H9 (cell line): ENCODE measurements at regions not wholly inside any gene's neighbourhood (a gene's known extent, or its start where the extent isn't known, plus 50 kb on each side); places are given as distances from the start of the nearest gene placed in this dataset.

Source experiments
- DNase-seq: peaks from one replicate; pipeline ENCODE4 v3.0.0-alpha.2; 2017
- H2AFZ ChIP-seq: one replicate; pipeline ENCODE4 v1.6.1; 2013; ENCODE audit warnings: mild to moderate bottlenecking, low read length, control low read depth, moderate library complexity
- H2AK5ac ChIP-seq: 2 replicates; pipeline ENCODE4 v1.6.1; 2013; ENCODE audit warnings: low read length, control low read depth, mixed read lengths; ENCODE audit not compliant: insufficient read length
- H2BK120ac ChIP-seq: one replicate; pipeline ENCODE4 v1.6.1; 2013; ENCODE audit warnings: low read depth, mild to moderate bottlenecking, low read length, control low read depth, inconsistent platforms; ENCODE audit not compliant: poor library complexity, severe bottlenecking
- H2BK12ac ChIP-seq: 2 replicates; pipeline ENCODE4 v1.6.1; 2013; ENCODE audit warnings: low read length, control low read depth, mixed read lengths, low read depth; ENCODE audit not compliant: insufficient read length
- H2BK15ac ChIP-seq: 2 replicates; pipeline ENCODE4 v1.6.1; 2013; ENCODE audit warnings: low read depth, low read length, control low read depth
- H2BK20ac ChIP-seq: one replicate; pipeline ENCODE4 v1.6.1; 2013; ENCODE audit warnings: low read depth, mild to moderate bottlenecking, low read length, control low read depth, inconsistent platforms; ENCODE audit not compliant: poor library complexity, severe bottlenecking
- H2BK5ac ChIP-seq: 2 replicates; pipeline ENCODE4 v1.6.1; 2013; ENCODE audit warnings: low read length, control low read depth, mixed read lengths; ENCODE audit not compliant: insufficient read length
- H3K14ac ChIP-seq: 2 replicates; pipeline ENCODE4 v1.6.1; 2013; ENCODE audit warnings: low read length, control low read depth; ENCODE audit not compliant: insufficient read depth
- H3K18ac ChIP-seq: 2 replicates; pipeline ENCODE4 v1.6.1; 2013; ENCODE audit warnings: low read depth, mild to moderate bottlenecking, mixed read lengths, low read length, control low read depth; ENCODE audit not compliant: insufficient read length
- H3K23ac ChIP-seq: 2 replicates; pipeline ENCODE4 v1.6.1; 2013; ENCODE audit warnings: low read length, control low read depth, mixed read lengths, low read depth; ENCODE audit not compliant: insufficient read length
- H3K23me2 ChIP-seq: 2 replicates; pipeline ENCODE4 v1.6.1; 2013; ENCODE audit warnings: low read depth, mild to moderate bottlenecking, mixed read lengths, low read length, control low read depth; ENCODE audit not compliant: insufficient read length, poor library complexity, severe bottlenecking
- H3K27ac ChIP-seq: 2 replicates; pipeline ENCODE4 v1.5.1; 2013; ENCODE audit warnings: low read length, control low read depth, mixed read lengths, low read depth; ENCODE audit not compliant: insufficient read length
- H3K27me3 ChIP-seq: 2 replicates; pipeline ENCODE4 v1.6.1; 2013; ENCODE audit warnings: low read length, control low read depth, inconsistent platforms; ENCODE audit not compliant: insufficient read depth
- H3K4ac ChIP-seq: 2 replicates; pipeline ENCODE4 v1.6.1; 2013; ENCODE audit warnings: low read depth, mild to moderate bottlenecking, control low read depth, inconsistent platforms, low read length, moderate library complexity
- H3K4me1 ChIP-seq: 2 replicates; pipeline ENCODE4 v1.6.1; 2013; ENCODE audit warnings: low read length, control low read depth, inconsistent platforms; ENCODE audit not compliant: insufficient read depth
- H3K4me2 ChIP-seq: 2 replicates; pipeline ENCODE4 v1.6.1; 2013; ENCODE audit warnings: low read length, control low read depth, mixed read lengths; ENCODE audit not compliant: insufficient read length, insufficient read depth
- H3K56ac ChIP-seq: 2 replicates; pipeline ENCODE4 v1.6.1; 2013; ENCODE audit warnings: low read depth, mild to moderate bottlenecking, mixed read lengths, low read length, control low read depth; ENCODE audit not compliant: insufficient read length
- H3K79me1 ChIP-seq: 2 replicates; pipeline ENCODE4 v1.6.1; 2013; ENCODE audit warnings: low read depth, mild to moderate bottlenecking, moderate library complexity, low read length, control low read depth, inconsistent platforms; ENCODE audit not compliant: insufficient read depth, poor library complexity, severe bottlenecking
- H3K79me2 ChIP-seq: 2 replicates; pipeline ENCODE4 v1.6.1; 2013; ENCODE audit warnings: low read length, control low read depth, inconsistent platforms; ENCODE audit not compliant: insufficient read depth
- H3K9ac ChIP-seq: 2 replicates; pipeline ENCODE4 v1.6.1; 2013; ENCODE audit warnings: low read length, control low read depth, mixed read lengths; ENCODE audit not compliant: insufficient read length; ENCODE audit errors: extremely low read depth
- H3K9me3 ChIP-seq: one replicate; pipeline ENCODE4 v1.6.1; 2013; ENCODE audit warnings: low read depth, low read length, inconsistent platforms; ENCODE audit not compliant: control insufficient read depth
- H3T11ph ChIP-seq: one replicate; pipeline ENCODE4 v1.6.1; 2013; ENCODE audit warnings: mild to moderate bottlenecking, low read length, control low read depth, inconsistent platforms
- H4K20me1 ChIP-seq: one replicate; pipeline ENCODE4 v1.6.1; 2013; ENCODE audit not compliant: control insufficient read depth, insufficient read length, insufficient read depth
- H4K5ac ChIP-seq: 2 replicates; pipeline ENCODE4 v1.6.1; 2013; ENCODE audit warnings: low read depth, mild to moderate bottlenecking, mixed read lengths, low read length, control low read depth; ENCODE audit not compliant: insufficient read length
- H4K8ac ChIP-seq: replicated peaks from 2 replicates; pipeline ENCODE4 v1.6.1; 2013; ENCODE audit warnings: low read length, control low read depth, mixed read lengths, low read depth; ENCODE audit not compliant: insufficient read length
- H4K91ac ChIP-seq: 2 replicates; pipeline ENCODE4 v1.6.1; 2013; ENCODE audit warnings: low read depth, mild to moderate bottlenecking, moderate library complexity, mixed read lengths, low read length, control low read depth; ENCODE audit not compliant: insufficient read length
- H3K27ac Mint-ChIP-seq, 3 experiments: 2 replicates in 2 of 3; 3 replicates in 1 of 3; pipeline ENCODE4 v1.8.0; 2020 to 2021; ENCODE audit warnings: mixed read lengths in 3 of 3, mild to moderate bottlenecking in 1 of 3, moderate library complexity in 1 of 3
- H3K27me3 Mint-ChIP-seq: 2 replicates; pipeline ENCODE4 v1.8.0; 2021; ENCODE audit warnings: low read depth, mild to moderate bottlenecking, moderate library complexity, mixed read lengths
- H3K36me3 Mint-ChIP-seq, 3 experiments: 2 replicates in 2 of 3; 3 replicates in 1 of 3; pipeline ENCODE4 v1.8.0; 2020 to 2021; ENCODE audit warnings: low read depth in 3 of 3, mixed read lengths in 3 of 3; ENCODE audit not compliant: insufficient read depth in 1 of 3
- H3K4me1 Mint-ChIP-seq, 2 experiments: 2 replicates each; pipeline ENCODE4 v1.8.0; 2020; ENCODE audit warnings: mixed read lengths in 2 of 2
- H3K4me3 Mint-ChIP-seq, 2 experiments: 2 replicates in 1 of 2; 3 replicates in 1 of 2; pipeline ENCODE4 v1.8.0; 2020 to 2021; ENCODE audit warnings: mild to moderate bottlenecking in 2 of 2, mixed read lengths in 2 of 2, moderate library complexity in 1 of 2
- H3K9me3 Mint-ChIP-seq, 2 experiments: 2 replicates in 1 of 2; 3 replicates in 1 of 2; pipeline ENCODE4 v1.8.0; 2020; ENCODE audit warnings: mild to moderate bottlenecking in 2 of 2, mixed read lengths in 2 of 2, moderate library complexity in 1 of 2
- CTCF ChIP-seq: fragments of 200-600 bp; sonication (generic); conservative IDR thresholded peaks from 3 replicates; pipeline ENCODE4 v1.8.0; 2021; ENCODE audit warnings: antibody characterized with exemption, mild to moderate bottlenecking
- WGBS: extraction: QIAGEN DNeasy Blood & Tissue Kit; methylation state at CpG from one replicate; pipeline ENCODE4 v1.1.7; 2013; ENCODE audit warnings: missing lambda C conversion rate, low lambda C conversion rate, mixed read lengths; ENCODE audit not compliant: insufficient read length; ENCODE audit errors: extremely low coverage; 5-methylcytosine and 5-hydroxymethylcytosine counted together

DNA sequence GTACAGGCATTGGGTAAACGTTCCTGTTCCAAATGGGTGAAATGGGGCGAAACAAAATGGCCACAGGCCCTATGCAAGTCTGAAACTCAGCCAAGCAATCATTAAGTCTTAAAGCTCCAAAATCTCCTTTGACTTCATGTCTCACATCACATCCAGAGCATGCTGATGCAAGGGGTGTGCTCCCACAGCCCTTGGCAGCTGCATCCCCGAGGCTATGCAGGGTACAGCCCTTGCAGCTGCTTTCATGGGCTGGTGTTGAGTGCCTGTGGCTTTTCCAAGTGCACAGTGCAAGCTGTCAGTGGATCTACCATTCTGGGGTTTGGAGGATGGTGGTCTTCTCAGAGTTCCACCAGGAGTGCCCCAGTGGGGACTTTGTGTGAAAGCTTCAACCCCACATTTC lies 270.0 kb upstream of the CDYL start:
- Histone ChIP-seq H2BK12ac (no peak overlapping the region), H2AFZ (no peak overlapping the region), H3K23me2 (no peaks in the 10 kb centered on the region), H3K4ac (no peak overlapping the region), H4K91ac (no peak overlapping the region), H3K56ac (no peak overlapping the region), H3K27me3 (no peaks in the 10 kb centered on the region), H2BK20ac (no peak overlapping the region), H3K27ac (no peak overlapping the region), H3K4me1 (peaks cover 13% of the 10 kb centered on the region), H3K23ac (no peak overlapping the region), H2BK15ac (no peak overlapping the region), H3T11ph (no peak overlapping the region), H2BK5ac (no peak overlapping the region), H3K79me2 (no peaks in the 10 kb centered on the region), H2AK5ac (no peak overlapping the region), H3K14ac (no peak overlapping the region), H3K79me1 (no peaks in the 10 kb centered on the region), H4K8ac (no peak overlapping the region), H3K18ac (no peak overlapping the region), H4K5ac (no peak overlapping the region), H3K9me3 (no peaks in the 10 kb centered on the region), H2BK120ac (no peak overlapping the region), H4K20me1 (no peaks in the 10 kb centered on the region), H3K4me2 (no peak overlapping the region), H3K9ac (no peak overlapping the region)
- H3K9me3 Mint-ChIP-seq: peaks cover 10 to 18% of the 10 kb centered on the region in 2 experiments
- no peak for DNase-seq
- H3K4me3 Mint-ChIP-seq: no peak overlapping the region
- TF ChIP-seq CTCF: no peak
- no CpG with 5 or more reads among the region's 3 CpGs for WGBS
- H3K27ac Mint-ChIP-seq: no peak overlapping the region
- peaks cover 49 to 53% of the 10 kb centered on the region in 2 experiments for H3K4me1 Mint-ChIP-seq
- H3K36me3 Mint-ChIP-seq: peaks cover 7 to 29% (median 29%) of the 10 kb centered on the region in 3 experiments
- peaks cover 11% of the 10 kb centered on the region for H3K27me3 Mint-ChIP-seq
